ENCODE measurements at regions not wholly inside any gene's neighbourhood (a gene's known extent, or its start where the extent isn't known, plus 50 kb on each side); places are given as distances from the start of the nearest gene placed in this dataset.

GRCh38 chr9:113728989-113729388 is 147.1 kb upstream of the ZNF618 start:
- no peak for TF ChIP-seq ZBTB8A (tag by site-specific recombination; IDR thresholded peaks at IDR 0.05)
- TF ChIP-seq ZNF785 (tag by site-specific recombination; IDR thresholded peaks at IDR 0.05), result no peak
- no peak for TF ChIP-seq ZNF580 (tag by site-specific recombination; IDR thresholded peaks at IDR 0.05)
- TF ChIP-seq EGR2 (tag by site-specific recombination; IDR thresholded peaks at IDR 0.05; ENCODE audit: low read depth), result no peak
- TF ChIP-seq ZNF184 (tag by site-specific recombination; IDR thresholded peaks at IDR 0.05), result no peak
- no peak for TF ChIP-seq ZNF148 (tag by site-specific recombination; IDR thresholded peaks at IDR 0.05; ENCODE audit: borderline replicate concordance)
- no peak for TF ChIP-seq CTCF (tag by site-specific recombination; IDR thresholded peaks at IDR 0.05)
- TF ChIP-seq ZNF548 (tag by site-specific recombination; IDR thresholded peaks at IDR 0.05), result no peak
